Endodermal cell (in vitro differentiated cells): ENCODE measurements at regions not wholly inside any gene's neighbourhood (a gene's known extent, or its start where the extent isn't known, plus 50 kb on each side); places are given as distances from the start of the nearest gene placed in this dataset.
"Not testable (repeated sequence)": the region's sequence is repeated elsewhere in the genome, so short reads cannot be mapped to it uniquely, and the experiment has no call there.

Experiments
- DNase-seq: peaks from one replicate; pipeline ENCODE4 v3.0.0-alpha.2; 2017
- H3K27ac ChIP-seq: 2 replicates; pipeline ENCODE4 v1.5.1; 2013; ENCODE audit warnings: mild to moderate bottlenecking, low read depth, low read length, moderate library complexity
- H3K27me3 ChIP-seq: 2 replicates; pipeline ENCODE4 v1.6.1; 2013; ENCODE audit warnings: mild to moderate bottlenecking, low read length, moderate library complexity; ENCODE audit not compliant: insufficient read depth, control insufficient read depth, poor library complexity, severe bottlenecking
- H3K36me3 ChIP-seq: 2 replicates; pipeline ENCODE4 v1.7.0; 2013; ENCODE audit warnings: mild to moderate bottlenecking, low read length, moderate library complexity; ENCODE audit not compliant: control insufficient read depth, insufficient read depth
- H3K4me1 ChIP-seq: one replicate; pipeline ENCODE4 v1.7.0; 2013; ENCODE audit warnings: low read length; ENCODE audit not compliant: control insufficient read depth, insufficient read depth
- H3K4me3 ChIP-seq: 2 replicates; pipeline ENCODE4 v1.5.1; 2013; ENCODE audit warnings: mild to moderate bottlenecking, low read length, moderate library complexity
- H3K9ac ChIP-seq: 2 replicates; pipeline ENCODE4 v1.6.1; 2013; ENCODE audit warnings: mild to moderate bottlenecking, low read length, moderate library complexity; ENCODE audit not compliant: poor library complexity, severe bottlenecking; ENCODE audit errors: extremely low read depth
- H3K9me3 ChIP-seq: 2 replicates; pipeline ENCODE4 v1.6.1; 2013; ENCODE audit warnings: mild to moderate bottlenecking, low read length, moderate library complexity; ENCODE audit not compliant: control insufficient read depth
- H3K27ac Mint-ChIP-seq: 2 replicates; pipeline ENCODE4 v1.8.0; 2020; ENCODE audit warnings: mixed read lengths
- H3K27me3 Mint-ChIP-seq: 2 replicates; pipeline ENCODE4 v1.8.0; 2021; ENCODE audit warnings: mild to moderate bottlenecking, mixed read lengths; ENCODE audit not compliant: insufficient read depth
- H3K36me3 Mint-ChIP-seq: 2 replicates; pipeline ENCODE4 v1.8.0; 2020; ENCODE audit warnings: low read depth, mixed read lengths
- H3K4me1 Mint-ChIP-seq: 2 replicates; pipeline ENCODE4 v1.8.0; 2020; ENCODE audit warnings: mixed read lengths
- H3K4me3 Mint-ChIP-seq: 2 replicates; pipeline ENCODE4 v1.8.0; 2020; ENCODE audit warnings: mild to moderate bottlenecking, moderate library complexity, mixed read lengths
- H3K9me3 Mint-ChIP-seq: 2 replicates; pipeline ENCODE4 v1.8.0; 2020; ENCODE audit warnings: mild to moderate bottlenecking, mixed read lengths
- WGBS, 2 experiments: methylation state at CpG; one replicate each; pipeline versions ENCODE4 v1.1.5 to v1.1.7; 2013; ENCODE audit warnings: missing lambda C conversion rate in 2 of 2, mixed read lengths in 1 of 2; ENCODE audit not compliant: insufficient coverage in 1 of 2, insufficient read length in 1 of 2; 5-methylcytosine and 5-hydroxymethylcytosine counted together
- TF ChIP-seq, protein P1 (sequence below): fragments of 200-600 bp; sonication (generic); conservative IDR thresholded peaks from 2 replicates; pipeline ENCODE4 v1.5.0; 2021; ENCODE audit warnings: antibody characterized with exemption, mild to moderate bottlenecking

- Mint-ChIP-seq H3K4me1 (no peaks in the 10 kb centered on the region), H3K27me3 (no peaks in the 10 kb centered on the region), H3K36me3 (no peaks in the 10 kb centered on the region), H3K27ac (no peak overlapping the region), H3K4me3 (no peak overlapping the region), H3K9me3 (no peaks in the 10 kb centered on the region)
- no peak for DNase-seq
- no peaks in the 10 kb centered on the region for H3K36me3 ChIP-seq
- TF ChIP-seq, protein P1, sequence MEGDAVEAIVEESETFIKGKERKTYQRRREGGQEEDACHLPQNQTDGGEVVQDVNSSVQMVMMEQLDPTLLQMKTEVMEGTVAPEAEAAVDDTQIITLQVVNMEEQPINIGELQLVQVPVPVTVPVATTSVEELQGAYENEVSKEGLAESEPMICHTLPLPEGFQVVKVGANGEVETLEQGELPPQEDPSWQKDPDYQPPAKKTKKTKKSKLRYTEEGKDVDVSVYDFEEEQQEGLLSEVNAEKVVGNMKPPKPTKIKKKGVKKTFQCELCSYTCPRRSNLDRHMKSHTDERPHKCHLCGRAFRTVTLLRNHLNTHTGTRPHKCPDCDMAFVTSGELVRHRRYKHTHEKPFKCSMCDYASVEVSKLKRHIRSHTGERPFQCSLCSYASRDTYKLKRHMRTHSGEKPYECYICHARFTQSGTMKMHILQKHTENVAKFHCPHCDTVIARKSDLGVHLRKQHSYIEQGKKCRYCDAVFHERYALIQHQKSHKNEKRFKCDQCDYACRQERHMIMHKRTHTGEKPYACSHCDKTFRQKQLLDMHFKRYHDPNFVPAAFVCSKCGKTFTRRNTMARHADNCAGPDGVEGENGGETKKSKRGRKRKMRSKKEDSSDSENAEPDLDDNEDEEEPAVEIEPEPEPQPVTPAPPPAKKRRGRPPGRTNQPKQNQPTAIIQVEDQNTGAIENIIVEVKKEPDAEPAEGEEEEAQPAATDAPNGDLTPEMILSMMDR = no peak
- no peaks in the 10 kb centered on the region for H3K27me3 ChIP-seq
- 86 to 87% methylated on average over 5 to 10 of the region's 10 CpGs for WGBS, 2 experiments
- H3K9me3 ChIP-seq = no peaks in the 10 kb centered on the region
- no peak overlapping the region for H3K9ac ChIP-seq
- H3K4me1 ChIP-seq = no peaks in the 10 kb centered on the region
- no peak overlapping the region for H3K27ac ChIP-seq
- H3K4me3 ChIP-seq = no peak overlapping the region
Measured at GRCh38 chr6:15158821-15159619, 86.8 kb upstream of the JARID2 start.

- Mint-ChIP-seq H3K4me3 (no peak overlapping the region), H3K27ac (no peak overlapping the region), H3K36me3 (no peaks in the 10 kb centered on the region), H3K27me3 (no peaks in the 10 kb centered on the region), H3K4me1 (peaks cover 2% of the 10 kb centered on the region), H3K9me3 (no peaks in the 10 kb centered on the region)
- Histone ChIP-seq H3K27ac (no peak overlapping the region), H3K4me1 (no peaks in the 10 kb centered on the region), H3K4me3 (no peak overlapping the region), H3K27me3 (no peaks in the 10 kb centered on the region), H3K9ac (no peak overlapping the region), H3K9me3 (no peaks in the 10 kb centered on the region), H3K36me3 (no peaks in the 10 kb centered on the region)
- WGBS, 2 experiments = 95 to 100% methylated on average over 1 to 2 of the region's 2 CpGs
- TF ChIP-seq, protein P1 = no peak
- no peak for DNase-seq
Measured at GRCh38 chr6:15160812-15161211, 85.1 kb upstream of the JARID2 start.

GRCh38 chr6:15164855-15165254 lies 81.0 kb upstream of the JARID2 start:
- not testable (repeated sequence) for DNase-seq, H3K4me1 Mint-ChIP-seq

More at GRCh38 chr6:15164855-15165254, 81.0 kb upstream of the JARID2 start:
- H3K27me3 ChIP-seq, H3K4me3 ChIP-seq, H3K36me3 Mint-ChIP-seq, H3K36me3 ChIP-seq, H3K9me3 Mint-ChIP-seq, H3K9ac ChIP-seq, H3K9me3 ChIP-seq, H3K4me1 ChIP-seq, H3K27me3 Mint-ChIP-seq, H3K4me3 Mint-ChIP-seq, H3K27ac ChIP-seq, H3K27ac Mint-ChIP-seq: not testable (repeated sequence)
- 98 to 100% methylated on average over 2 to 4 of the region's 6 CpGs for WGBS, 2 experiments
